ENCODE measurements at regions not wholly inside any gene's neighbourhood (a gene's known extent, or its start where the extent isn't known, plus 50 kb on each side); places are given as distances from the start of the nearest gene placed in this dataset.

DNA sequence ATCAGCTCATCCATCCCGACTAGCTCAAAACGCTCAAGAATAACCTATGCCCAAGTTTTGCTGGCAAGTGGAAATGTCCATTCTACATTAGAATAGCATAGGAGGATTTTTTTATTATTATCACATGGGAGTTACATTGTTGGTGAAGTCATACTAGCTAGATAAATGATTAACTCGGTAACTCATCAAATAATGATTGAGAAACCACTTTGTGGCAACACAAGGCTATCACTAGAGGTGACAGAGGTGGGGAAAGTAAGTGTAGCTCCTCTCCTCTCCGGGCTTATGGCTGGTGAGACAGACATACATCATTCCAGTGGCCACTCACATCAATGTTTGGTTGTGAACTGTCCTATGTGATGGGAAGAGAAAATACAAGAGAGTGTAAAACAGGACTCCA lies 161.6 kb downstream of the ZIC5 start:
- Mint-ChIP-seq H3K4me1 (ENCODE audit: low read depth) (peaks cover 5% of the 10 kb centered on the region), H3K9me3 (ENCODE audit: low read depth) (no peaks in the 10 kb centered on the region), H3K36me3 (ENCODE audit: insufficient read depth) (no peaks in the 10 kb centered on the region), H3K4me3 (ENCODE audit: low read depth) (no peak overlapping the region), H3K27me3 (no peaks in the 10 kb centered on the region), H3K27ac (no peak overlapping the region)
- DNase-seq (ENCODE audit: low spot score, unreplicated experiment) = no peak
- TF ChIP-seq, protein P1, sequence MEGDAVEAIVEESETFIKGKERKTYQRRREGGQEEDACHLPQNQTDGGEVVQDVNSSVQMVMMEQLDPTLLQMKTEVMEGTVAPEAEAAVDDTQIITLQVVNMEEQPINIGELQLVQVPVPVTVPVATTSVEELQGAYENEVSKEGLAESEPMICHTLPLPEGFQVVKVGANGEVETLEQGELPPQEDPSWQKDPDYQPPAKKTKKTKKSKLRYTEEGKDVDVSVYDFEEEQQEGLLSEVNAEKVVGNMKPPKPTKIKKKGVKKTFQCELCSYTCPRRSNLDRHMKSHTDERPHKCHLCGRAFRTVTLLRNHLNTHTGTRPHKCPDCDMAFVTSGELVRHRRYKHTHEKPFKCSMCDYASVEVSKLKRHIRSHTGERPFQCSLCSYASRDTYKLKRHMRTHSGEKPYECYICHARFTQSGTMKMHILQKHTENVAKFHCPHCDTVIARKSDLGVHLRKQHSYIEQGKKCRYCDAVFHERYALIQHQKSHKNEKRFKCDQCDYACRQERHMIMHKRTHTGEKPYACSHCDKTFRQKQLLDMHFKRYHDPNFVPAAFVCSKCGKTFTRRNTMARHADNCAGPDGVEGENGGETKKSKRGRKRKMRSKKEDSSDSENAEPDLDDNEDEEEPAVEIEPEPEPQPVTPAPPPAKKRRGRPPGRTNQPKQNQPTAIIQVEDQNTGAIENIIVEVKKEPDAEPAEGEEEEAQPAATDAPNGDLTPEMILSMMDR (IDR thresholded peaks at IDR 0.05; ENCODE audit: unreplicated experiment) = no peak

DNA sequence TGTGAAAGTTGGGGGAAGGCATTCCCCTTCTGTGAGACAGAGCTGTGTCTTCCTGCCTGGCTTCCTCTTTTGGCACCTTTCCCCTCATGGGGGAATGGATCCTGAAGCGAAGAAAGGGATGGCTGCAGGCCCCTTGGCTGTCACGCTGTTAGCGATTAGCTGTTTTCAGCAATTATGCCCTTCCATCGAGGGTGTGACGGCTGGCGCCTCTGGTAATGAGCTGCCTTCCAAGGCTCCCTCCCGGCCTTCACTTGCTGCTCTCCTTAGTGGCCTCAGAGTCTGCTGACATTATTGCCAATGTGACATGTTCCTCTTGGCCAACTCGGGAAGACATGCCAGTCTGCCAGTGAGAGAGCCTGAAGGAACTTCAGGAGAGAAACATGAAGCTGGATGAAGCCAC lies 162.1 kb downstream of the ZIC5 start:
- Mint-ChIP-seq H3K4me3 (ENCODE audit: low read depth) (no peak overlapping the region), H3K27ac (no peak overlapping the region), H3K9me3 (ENCODE audit: low read depth) (no peaks in the 10 kb centered on the region), H3K27me3 (no peaks in the 10 kb centered on the region), H3K36me3 (ENCODE audit: insufficient read depth) (no peaks in the 10 kb centered on the region), H3K4me1 (ENCODE audit: low read depth) (peaks cover 5% of the 10 kb centered on the region)
- DNase-seq (ENCODE audit: low spot score, unreplicated experiment) = no peak
- TF ChIP-seq, protein P1 (IDR thresholded peaks at IDR 0.05; ENCODE audit: unreplicated experiment) = no peak

DNA sequence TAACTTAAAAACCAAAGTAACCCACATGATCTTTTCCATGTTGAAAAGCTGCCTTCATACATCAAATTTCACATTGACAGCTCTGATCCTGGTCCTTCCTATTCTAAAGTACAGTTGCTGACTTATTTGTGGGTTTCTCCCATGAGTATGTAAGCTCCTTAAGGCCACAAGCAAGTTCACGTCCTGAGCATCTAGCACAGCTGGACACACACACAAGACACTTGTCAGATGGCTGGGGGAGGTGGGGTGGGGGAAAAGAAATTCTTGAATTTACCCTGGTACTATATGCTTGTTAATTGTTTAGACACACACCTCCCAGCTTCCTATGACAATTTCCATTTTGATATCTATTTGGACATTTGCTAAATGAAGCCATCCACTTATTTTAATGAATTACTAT lies 162.8 kb downstream of the ZIC5 start:
- TF ChIP-seq, protein P1 (IDR thresholded peaks at IDR 0.05; ENCODE audit: unreplicated experiment) = no peak
- Mint-ChIP-seq H3K4me3 (ENCODE audit: low read depth) (no peak overlapping the region), H3K36me3 (ENCODE audit: insufficient read depth) (no peaks in the 10 kb centered on the region), H3K9me3 (ENCODE audit: low read depth) (no peaks in the 10 kb centered on the region), H3K27ac (no peak overlapping the region), H3K4me1 (ENCODE audit: low read depth) (peaks cover 5% of the 10 kb centered on the region), H3K27me3 (peaks cover 2% of the 10 kb centered on the region)
- no peak for DNase-seq (ENCODE audit: low spot score, unreplicated experiment)

DNA sequence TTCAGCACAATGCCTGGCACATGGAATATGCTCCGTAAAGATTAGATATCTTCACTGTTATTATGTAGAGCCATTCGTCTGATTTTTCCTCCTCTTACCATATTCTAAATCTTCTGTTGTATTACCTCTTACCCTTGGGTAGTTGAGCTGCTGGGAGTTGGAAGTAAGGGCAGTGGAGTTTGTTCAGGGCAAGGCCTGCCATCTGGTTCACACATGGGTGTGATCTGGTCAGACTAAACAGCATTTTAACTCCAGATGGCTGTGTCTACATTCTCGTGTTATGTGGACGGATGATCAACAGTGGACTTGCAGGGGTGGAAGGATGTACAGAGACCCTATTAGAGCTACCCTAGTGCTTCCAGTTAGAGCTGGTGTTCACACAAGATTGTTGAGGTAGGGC lies 164.9 kb downstream of the ZIC5 start:
- Mint-ChIP-seq H3K9me3 (ENCODE audit: low read depth) (no peaks in the 10 kb centered on the region), H3K36me3 (ENCODE audit: insufficient read depth) (no peaks in the 10 kb centered on the region), H3K27ac (no peak overlapping the region), H3K4me3 (ENCODE audit: low read depth) (no peak overlapping the region), H3K4me1 (ENCODE audit: low read depth) (peaks cover 2% of the 10 kb centered on the region), H3K27me3 (peaks cover 2% of the 10 kb centered on the region)
- no peak for DNase-seq (ENCODE audit: low spot score, unreplicated experiment)
- TF ChIP-seq, protein P1 (IDR thresholded peaks at IDR 0.05; ENCODE audit: unreplicated experiment) = no peak

DNA sequence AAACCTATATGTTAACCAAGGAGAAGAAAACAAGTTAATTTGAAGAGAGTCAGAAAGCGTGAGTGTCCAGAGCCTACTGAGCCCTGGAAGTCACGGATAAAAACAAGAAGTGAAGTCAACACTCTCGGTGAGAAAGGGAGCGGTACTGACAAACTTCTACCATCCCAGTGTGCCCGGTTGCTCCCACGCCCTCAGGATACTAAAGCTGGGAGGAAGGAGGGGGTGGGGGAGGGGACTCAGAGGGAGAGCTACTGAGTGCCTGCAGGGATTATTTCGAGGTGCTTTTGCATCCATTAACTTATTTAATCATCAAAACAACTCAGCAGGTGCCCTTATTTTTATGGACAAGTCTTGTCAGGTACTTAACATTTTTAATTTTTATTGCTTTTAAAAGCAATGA lies 166.2 kb downstream of the ZIC5 start:
- Mint-ChIP-seq H3K4me1 (ENCODE audit: low read depth) (peaks cover 2% of the 10 kb centered on the region), H3K9me3 (ENCODE audit: low read depth) (no peaks in the 10 kb centered on the region), H3K4me3 (ENCODE audit: low read depth) (no peak overlapping the region), H3K27me3 (peaks cover 2% of the 10 kb centered on the region), H3K36me3 (ENCODE audit: insufficient read depth) (no peaks in the 10 kb centered on the region), H3K27ac (no peak overlapping the region)
- TF ChIP-seq, protein P1 (IDR thresholded peaks at IDR 0.05; ENCODE audit: unreplicated experiment) = no peak
- DNase-seq (ENCODE audit: low spot score, unreplicated experiment) = no peak
